ENCODE measurements at regions not wholly inside any gene's neighbourhood (a gene's known extent, or its start where the extent isn't known, plus 50 kb on each side); places are given as distances from the start of the nearest gene placed in this dataset.
"Not testable (repeated sequence)": the region's sequence is repeated elsewhere in the genome, so short reads cannot be mapped to it uniquely, and the experiment has no call there.

GRCh38 chr14:106703651-106704050 lies 1177.3 kb downstream of the TMEM121 start:
- not testable (repeated sequence) for TF ChIP-seq EZH2 (IDR thresholded peaks at IDR 0.05; ENCODE audit: insufficient read depth, poor library complexity, severe bottlenecking); EZH2phosphoT487 (IDR thresholded peaks at IDR 0.05; ENCODE audit: insufficient read depth, low read depth)
